ENCODE measurements at regions not wholly inside any gene's neighbourhood (a gene's known extent, or its start where the extent isn't known, plus 50 kb on each side); places are given as distances from the start of the nearest gene placed in this dataset.

- TF ChIP-seq CTCF (IDR thresholded peaks at IDR 0.05; ENCODE audit: borderline replicate concordance, extremely low read depth, low read length, poor library complexity, severe bottlenecking) (no peak), EZH2 (IDR thresholded peaks at IDR 0.05; ENCODE audit: borderline replicate concordance, low read depth, low read length, severe bottlenecking) (no peak)
Observed at GRCh38 chr2:4973973-4974372, 718.2 kb upstream of the SOX11 start.

All from DND-41 (cell line).